ENCODE measurements at regions not wholly inside any gene's neighbourhood (a gene's known extent, or its start where the extent isn't known, plus 50 kb on each side); places are given as distances from the start of the nearest gene placed in this dataset.

- TF ChIP-seq, protein P1, sequence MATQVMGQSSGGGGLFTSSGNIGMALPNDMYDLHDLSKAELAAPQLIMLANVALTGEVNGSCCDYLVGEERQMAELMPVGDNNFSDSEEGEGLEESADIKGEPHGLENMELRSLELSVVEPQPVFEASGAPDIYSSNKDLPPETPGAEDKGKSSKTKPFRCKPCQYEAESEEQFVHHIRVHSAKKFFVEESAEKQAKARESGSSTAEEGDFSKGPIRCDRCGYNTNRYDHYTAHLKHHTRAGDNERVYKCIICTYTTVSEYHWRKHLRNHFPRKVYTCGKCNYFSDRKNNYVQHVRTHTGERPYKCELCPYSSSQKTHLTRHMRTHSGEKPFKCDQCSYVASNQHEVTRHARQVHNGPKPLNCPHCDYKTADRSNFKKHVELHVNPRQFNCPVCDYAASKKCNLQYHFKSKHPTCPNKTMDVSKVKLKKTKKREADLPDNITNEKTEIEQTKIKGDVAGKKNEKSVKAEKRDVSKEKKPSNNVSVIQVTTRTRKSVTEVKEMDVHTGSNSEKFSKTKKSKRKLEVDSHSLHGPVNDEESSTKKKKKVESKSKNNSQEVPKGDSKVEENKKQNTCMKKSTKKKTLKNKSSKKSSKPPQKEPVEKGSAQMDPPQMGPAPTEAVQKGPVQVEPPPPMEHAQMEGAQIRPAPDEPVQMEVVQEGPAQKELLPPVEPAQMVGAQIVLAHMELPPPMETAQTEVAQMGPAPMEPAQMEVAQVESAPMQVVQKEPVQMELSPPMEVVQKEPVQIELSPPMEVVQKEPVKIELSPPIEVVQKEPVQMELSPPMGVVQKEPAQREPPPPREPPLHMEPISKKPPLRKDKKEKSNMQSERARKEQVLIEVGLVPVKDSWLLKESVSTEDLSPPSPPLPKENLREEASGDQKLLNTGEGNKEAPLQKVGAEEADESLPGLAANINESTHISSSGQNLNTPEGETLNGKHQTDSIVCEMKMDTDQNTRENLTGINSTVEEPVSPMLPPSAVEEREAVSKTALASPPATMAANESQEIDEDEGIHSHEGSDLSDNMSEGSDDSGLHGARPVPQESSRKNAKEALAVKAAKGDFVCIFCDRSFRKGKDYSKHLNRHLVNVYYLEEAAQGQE (IDR thresholded peaks at IDR 0.05; ENCODE audit: insufficient read depth in 1 of 2, low read depth in 2 of 2, low read length in 2 of 2) = no peak
- TF ChIP-seq TAF1 (IDR thresholded peaks at IDR 0.05; ENCODE audit: borderline replicate concordance, insufficient read depth, low read length) = no peak
Observed at GRCh38 chr18:22473366-22473765, 55.7 kb upstream of the CTAGE1 start.
